Liver (tissue), 8 donors: ENCODE measurements at regions not wholly inside any gene's neighbourhood (a gene's known extent, or its start where the extent isn't known, plus 50 kb on each side); places are given as distances from the start of the nearest gene placed in this dataset.

ENCODE experiments used
- DNase-seq: peaks from one replicate; pipeline ENCODE4 v3.0.0-alpha.2; 2017; ENCODE audit warnings: low spot score
- H3K27ac ChIP-seq, 2 donors: one replicate each; pipeline ENCODE4 v1.7.0; 2013; ENCODE audit warnings: inconsistent platforms in 2 of 2, low read length in 2 of 2, control low read depth in 1 of 2, low read depth in 1 of 2, mild to moderate bottlenecking in 1 of 2
- H3K27me3 ChIP-seq, 4 donors: one replicate each; pipeline versions ENCODE4 v1.6.1 to v1.7.0; 2013; ENCODE audit warnings: low read length in 3 of 4, inconsistent platforms in 1 of 4, mild to moderate bottlenecking in 1 of 4, moderate library complexity in 1 of 4; ENCODE audit not compliant: control insufficient read depth in 4 of 4, insufficient read depth in 4 of 4
- H3K36me3 ChIP-seq, 4 donors: one replicate each; pipeline versions ENCODE4 v1.6.1 to v1.7.0; 2013; ENCODE audit warnings: low read length in 3 of 4, mild to moderate bottlenecking in 3 of 4, low read depth in 1 of 4, moderate library complexity in 1 of 4; ENCODE audit not compliant: control insufficient read depth in 4 of 4, insufficient read depth in 3 of 4
- H3K4me1 ChIP-seq, 4 donors: one replicate each; pipeline versions ENCODE4 v1.6.1 to v1.7.0; 2013; ENCODE audit warnings: low read length in 3 of 4, mild to moderate bottlenecking in 3 of 4, moderate library complexity in 1 of 4; ENCODE audit not compliant: control insufficient read depth in 4 of 4, insufficient read depth in 4 of 4
- H3K4me3 ChIP-seq, 3 donors: one replicate each; pipeline versions ENCODE4 v1.6.1 to v1.7.0; 2013; ENCODE audit warnings: low read length in 3 of 3, control low read depth in 1 of 3, low read depth in 1 of 3, mild to moderate bottlenecking in 1 of 3
- H3K9ac ChIP-seq, 2 donors: one replicate each; pipeline ENCODE4 v1.7.0; 2013; ENCODE audit warnings: low read length in 2 of 2, mild to moderate bottlenecking in 2 of 2, moderate library complexity in 2 of 2, control low read depth in 1 of 2, low read depth in 1 of 2
- H3K9me3 ChIP-seq, 4 donors: one replicate each; pipeline versions ENCODE4 v1.6.1 to v1.7.0; 2013; ENCODE audit warnings: low read length in 3 of 4; ENCODE audit not compliant: control insufficient read depth in 4 of 4
- CTCF ChIP-seq: fragments of 150-350 bp; IDR thresholded peaks from 2 replicates; pipeline ENCODE4 v1.5.1; 2017; ENCODE audit warnings: improper control_type of control experiment, low read depth, low read length; ENCODE audit not compliant: missing input control
- EGR1 ChIP-seq, 2 donors: IDR thresholded peaks; 2 replicates each; pipeline ENCODE4 v1.6.1; 2016 to 2018; ENCODE audit warnings: antibody characterized with exemption in 2 of 2, low read depth in 2 of 2
- FOXA1 ChIP-seq: IDR thresholded peaks from 2 replicates; pipeline ENCODE4 v1.6.1; 2016; ENCODE audit warnings: antibody characterized with exemption
- FOXA2 ChIP-seq: IDR thresholded peaks from 2 replicates; pipeline ENCODE4 v1.6.1; 2016; ENCODE audit warnings: antibody characterized with exemption
- GABPA ChIP-seq, 2 donors: IDR thresholded peaks in 1 of 2; conservative IDR thresholded peaks in 1 of 2; 2 replicates each; pipeline ENCODE4 v1.6.1; 2016; ENCODE audit warnings: antibody characterized with exemption in 2 of 2, mild to moderate bottlenecking in 1 of 2, moderate library complexity in 1 of 2
- HNF4A ChIP-seq, 2 donors: conservative IDR thresholded peaks; 2 replicates each; pipeline ENCODE4 v1.6.1; 2016; ENCODE audit warnings: antibody characterized with exemption in 2 of 2, mild to moderate bottlenecking in 2 of 2
- HNF4G ChIP-seq: IDR thresholded peaks from 2 replicates; pipeline ENCODE4 v1.6.1; 2016; ENCODE audit warnings: antibody characterized with exemption
- JUND ChIP-seq, 2 donors: IDR thresholded peaks; 2 replicates each; pipeline ENCODE4 v1.6.1; 2016; ENCODE audit warnings: antibody characterized with exemption in 2 of 2
- NR2F2 ChIP-seq: IDR thresholded peaks from 2 replicates; pipeline ENCODE4 v1.6.1; 2016; ENCODE audit warnings: antibody characterized with exemption
- RAD21 ChIP-seq, 2 donors: IDR thresholded peaks; 2 replicates each; pipeline ENCODE4 v1.6.1; 2016; ENCODE audit warnings: antibody characterized with exemption in 2 of 2, mild to moderate bottlenecking in 2 of 2
- SP1 ChIP-seq: IDR thresholded peaks from 2 replicates; pipeline ENCODE4 v1.6.1; 2018; ENCODE audit warnings: antibody characterized with exemption, mild to moderate bottlenecking
- TAF1 ChIP-seq: conservative IDR thresholded peaks from 2 replicates; pipeline ENCODE4 v1.6.1; 2016; ENCODE audit warnings: antibody characterized with exemption, mild to moderate bottlenecking
- YY1 ChIP-seq: IDR thresholded peaks from 2 replicates; pipeline ENCODE4 v1.6.1; 2016; ENCODE audit warnings: antibody characterized with exemption, mild to moderate bottlenecking
- WGBS: extraction: QIAGEN DNeasy Blood & Tissue Kit; methylation state at CpG from one replicate; pipeline ENCODE4 v1.1.7; 2013; 5-methylcytosine and 5-hydroxymethylcytosine counted together
- TF ChIP-seq, protein P1 (sequence below): IDR thresholded peaks from 2 replicates; pipeline ENCODE4 v1.6.1; 2016; ENCODE audit warnings: antibody characterized with exemption
- TF ChIP-seq, protein P2 (sequence below): IDR thresholded peaks from 2 replicates; pipeline ENCODE4 v1.6.1; 2016; ENCODE audit warnings: antibody characterized with exemption, mild to moderate bottlenecking
- TF ChIP-seq, protein P3 (sequence below): IDR thresholded peaks from 2 replicates; pipeline ENCODE4 v1.6.1; 2016; ENCODE audit warnings: antibody characterized with exemption
- donor health status: healthy.
- donor health status: healthy.
- donor health status: healthy.
- donor health status: healthy.
- donor health status: healthy.

GRCh38 chr4:18508786-18509185 lies 487.2 kb upstream of the LCORL start:
- Histone ChIP-seq H3K9me3 (no peaks in the 10 kb centered on the region), H3K27ac (no peak overlapping the region), H3K4me1 (no peaks in the 10 kb centered on the region), H3K4me3 (no peak overlapping the region), H3K27me3 (no peaks in the 10 kb centered on the region), H3K36me3 (no peaks in the 10 kb centered on the region), H3K9ac (no peak overlapping the region)
- TF ChIP-seq EGR1 (IDR thresholded peaks at IDR 0.05; ENCODE audit: low read depth in 2 of 2) (no peak), FOXA2 (no peak), NR2F2 (no peak), YY1 (no peak), FOXA1 (no peak), CTCF (no peak), JUND (IDR thresholded peaks at IDR 0.05) (no peak), SP1 (no peak), HNF4G (no peak), TAF1 (no peak), HNF4A (conservative IDR thresholded peaks at IDR 0.05) (no peak), RAD21 (IDR thresholded peaks at IDR 0.05) (no peak), GABPA (IDR thresholded peaks at IDR 0.05 in 1 of 2, conservative IDR thresholded peaks at IDR 0.05 in 1 of 2) (no peak)
- TF ChIP-seq, protein P1, sequence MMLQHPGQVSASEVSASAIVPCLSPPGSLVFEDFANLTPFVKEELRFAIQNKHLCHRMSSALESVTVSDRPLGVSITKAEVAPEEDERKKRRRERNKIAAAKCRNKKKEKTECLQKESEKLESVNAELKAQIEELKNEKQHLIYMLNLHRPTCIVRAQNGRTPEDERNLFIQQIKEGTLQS, result no peak
- TF ChIP-seq, protein P2, sequence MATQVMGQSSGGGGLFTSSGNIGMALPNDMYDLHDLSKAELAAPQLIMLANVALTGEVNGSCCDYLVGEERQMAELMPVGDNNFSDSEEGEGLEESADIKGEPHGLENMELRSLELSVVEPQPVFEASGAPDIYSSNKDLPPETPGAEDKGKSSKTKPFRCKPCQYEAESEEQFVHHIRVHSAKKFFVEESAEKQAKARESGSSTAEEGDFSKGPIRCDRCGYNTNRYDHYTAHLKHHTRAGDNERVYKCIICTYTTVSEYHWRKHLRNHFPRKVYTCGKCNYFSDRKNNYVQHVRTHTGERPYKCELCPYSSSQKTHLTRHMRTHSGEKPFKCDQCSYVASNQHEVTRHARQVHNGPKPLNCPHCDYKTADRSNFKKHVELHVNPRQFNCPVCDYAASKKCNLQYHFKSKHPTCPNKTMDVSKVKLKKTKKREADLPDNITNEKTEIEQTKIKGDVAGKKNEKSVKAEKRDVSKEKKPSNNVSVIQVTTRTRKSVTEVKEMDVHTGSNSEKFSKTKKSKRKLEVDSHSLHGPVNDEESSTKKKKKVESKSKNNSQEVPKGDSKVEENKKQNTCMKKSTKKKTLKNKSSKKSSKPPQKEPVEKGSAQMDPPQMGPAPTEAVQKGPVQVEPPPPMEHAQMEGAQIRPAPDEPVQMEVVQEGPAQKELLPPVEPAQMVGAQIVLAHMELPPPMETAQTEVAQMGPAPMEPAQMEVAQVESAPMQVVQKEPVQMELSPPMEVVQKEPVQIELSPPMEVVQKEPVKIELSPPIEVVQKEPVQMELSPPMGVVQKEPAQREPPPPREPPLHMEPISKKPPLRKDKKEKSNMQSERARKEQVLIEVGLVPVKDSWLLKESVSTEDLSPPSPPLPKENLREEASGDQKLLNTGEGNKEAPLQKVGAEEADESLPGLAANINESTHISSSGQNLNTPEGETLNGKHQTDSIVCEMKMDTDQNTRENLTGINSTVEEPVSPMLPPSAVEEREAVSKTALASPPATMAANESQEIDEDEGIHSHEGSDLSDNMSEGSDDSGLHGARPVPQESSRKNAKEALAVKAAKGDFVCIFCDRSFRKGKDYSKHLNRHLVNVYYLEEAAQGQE, result no peak
- TF ChIP-seq, protein P3, sequence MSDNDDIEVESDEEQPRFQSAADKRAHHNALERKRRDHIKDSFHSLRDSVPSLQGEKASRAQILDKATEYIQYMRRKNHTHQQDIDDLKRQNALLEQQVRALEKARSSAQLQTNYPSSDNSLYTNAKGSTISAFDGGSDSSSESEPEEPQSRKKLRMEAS, result no peak
- 35% methylated on average over 2 of the region's 2 CpGs for WGBS
- no peak for DNase-seq

DNA sequence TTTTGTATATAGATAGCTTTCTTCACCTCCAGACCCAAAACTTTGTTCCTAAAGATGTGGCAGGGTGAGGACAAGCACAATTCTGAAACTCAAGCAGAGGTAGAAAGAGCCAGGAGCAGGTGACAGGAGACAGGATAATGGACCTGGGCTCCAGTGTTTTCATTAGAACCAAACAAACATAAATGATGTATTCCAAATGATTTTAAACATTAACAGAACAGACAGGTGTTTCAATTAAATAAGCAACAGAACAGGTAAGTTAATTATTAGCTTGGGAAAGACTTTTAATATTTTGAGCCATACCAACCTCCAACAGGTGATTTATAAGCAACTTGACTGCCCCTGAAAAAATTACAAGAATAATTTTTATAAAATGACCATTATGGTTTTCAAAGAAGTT lies 459.4 kb upstream of the LCORL start:
- Histone ChIP-seq H3K36me3 (no peaks in the 10 kb centered on the region), H3K4me1 (no peaks in the 10 kb centered on the region), H3K9ac (no peak overlapping the region), H3K27ac (no peak overlapping the region), H3K27me3 (no peaks in the 10 kb centered on the region), H3K9me3 (no peaks in the 10 kb centered on the region), H3K4me3 (no peak overlapping the region)
- TF ChIP-seq HNF4A (conservative IDR thresholded peaks at IDR 0.05) (no peak), HNF4G (no peak), SP1 (no peak)
- no peak for DNase-seq
